Neural progenitor cell (in vitro differentiated cells): ENCODE measurements at regions not wholly inside any gene's neighbourhood (a gene's known extent, or its start where the extent isn't known, plus 50 kb on each side); places are given as distances from the start of the nearest gene placed in this dataset.

ENCODE experiments used
- DNase-seq: peaks from one replicate; pipeline ENCODE4 v3.0.0-alpha.2; 2016; ENCODE audit warnings: low spot score
- H2AFZ ChIP-seq: fragments of 200-600 bp; sonication (generic); replicated peaks from 2 replicates; pipeline ENCODE4 v1.6.1; 2016; ENCODE audit warnings: antibody characterized with exemption
- H3F3A ChIP-seq: fragments of 200-600 bp; sonication (generic); 2 replicates; pipeline ENCODE4 v1.6.1; 2016; ENCODE audit warnings: antibody characterized with exemption, low read depth
- H3K27ac ChIP-seq: fragments of 200-600 bp; sonication (generic); 2 replicates; pipeline ENCODE4 v1.5.1; 2016; ENCODE audit warnings: mild to moderate bottlenecking
- H3K27me3 ChIP-seq: fragments of 200-600 bp; sonication (generic); 2 replicates; pipeline ENCODE4 v1.6.1; 2016; ENCODE audit warnings: mild to moderate bottlenecking, moderate library complexity
- H3K36me3 ChIP-seq: fragments of 200-600 bp; sonication (generic); 2 replicates; pipeline ENCODE4 v1.5.1; 2016
- H3K4me1 ChIP-seq: fragments of 200-600 bp; sonication (generic); 2 replicates; pipeline ENCODE4 v1.6.1; 2016; ENCODE audit warnings: mixed run types
- H3K4me2 ChIP-seq: fragments of 200-600 bp; sonication (generic); 2 replicates; pipeline ENCODE4 v1.6.1; 2016
- H3K4me3 ChIP-seq: fragments of 200-600 bp; sonication (generic); 2 replicates; pipeline ENCODE4 v1.5.1; 2016
- H3K79me2 ChIP-seq: fragments of 200-600 bp; sonication (generic); 2 replicates; pipeline ENCODE4 v1.6.1; 2016; ENCODE audit warnings: low read depth
- H3K9ac ChIP-seq: fragments of 200-600 bp; sonication (generic); 2 replicates; pipeline ENCODE4 v1.6.1; 2016
- H3K9me3 ChIP-seq: fragments of 200-600 bp; sonication (generic); 2 replicates; pipeline ENCODE4 v1.5.1; 2016; ENCODE audit warnings: low read depth
- H4K20me1 ChIP-seq: fragments of 200-600 bp; sonication (generic); 2 replicates; pipeline ENCODE4 v1.6.1; 2016; ENCODE audit warnings: low read depth
- H3K27ac Mint-ChIP-seq: 3 replicates; pipeline ENCODE4 v1.8.0; 2021; ENCODE audit warnings: mixed read lengths
- H3K27me3 Mint-ChIP-seq: 2 replicates; pipeline ENCODE4 v1.8.0; 2022; ENCODE audit warnings: low read depth, mild to moderate bottlenecking, inconsistent platforms, moderate library complexity, mixed read lengths; ENCODE audit not compliant: insufficient read depth
- H3K36me3 Mint-ChIP-seq: 3 replicates; pipeline ENCODE4 v1.8.0; 2021; ENCODE audit warnings: mixed read lengths
- H3K4me1 Mint-ChIP-seq: 3 replicates; pipeline ENCODE4 v1.8.0; 2021; ENCODE audit warnings: mixed read lengths
- H3K4me3 Mint-ChIP-seq: 3 replicates; pipeline ENCODE4 v1.8.0; 2021; ENCODE audit warnings: mild to moderate bottlenecking, moderate library complexity, mixed read lengths
- H3K9me3 Mint-ChIP-seq: 3 replicates; pipeline ENCODE4 v1.8.0; 2020; ENCODE audit warnings: mixed read lengths
- CTCF ChIP-seq: fragments of 200-600 bp; sonication (generic); IDR thresholded peaks from 2 replicates; pipeline ENCODE4 v1.5.1; 2017; ENCODE audit warnings: antibody characterized with exemption, mild to moderate bottlenecking
- EZH2 ChIP-seq: fragments of 200-600 bp; sonication (generic); IDR thresholded peaks from 2 replicates; pipeline ENCODE4 v1.6.1; 2017; ENCODE audit warnings: antibody characterized with exemption, mild to moderate bottlenecking, moderate library complexity
- EZH2phosphoT487 ChIP-seq: fragments of 200-600 bp; sonication (generic); IDR thresholded peaks from 2 replicates; pipeline ENCODE4 v1.6.1; 2017; ENCODE audit warnings: antibody characterized with exemption

DNA sequence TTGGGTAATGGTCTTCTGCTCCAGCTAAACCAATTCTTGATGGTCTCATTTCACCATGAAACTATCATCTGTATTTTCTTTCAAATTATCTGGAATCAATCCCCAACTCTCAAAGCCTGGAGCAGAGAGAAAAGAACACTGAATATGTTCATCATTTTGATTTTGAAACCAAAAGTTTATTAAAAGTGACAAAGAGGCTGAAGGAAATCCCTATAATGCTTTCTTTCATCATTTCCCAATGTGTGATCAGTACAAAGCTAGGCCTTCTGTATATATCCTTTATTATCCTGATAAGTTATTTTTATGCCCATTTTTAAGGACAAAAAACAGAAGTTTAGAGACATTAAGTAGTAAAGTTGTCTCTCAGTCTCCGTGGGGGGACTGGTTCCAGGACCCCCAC lies 50.1 kb upstream of the MBNL1 start:
- H3K4me1 Mint-ChIP-seq = no peaks in the 10 kb centered on the region
- Histone ChIP-seq H3K4me3 (no peak overlapping the region), H3K9me3 (no peaks in the 10 kb centered on the region), H3K9ac (no peak overlapping the region), H3K36me3 (no peaks in the 10 kb centered on the region), H3K4me1 (no peaks in the 10 kb centered on the region), H3K27ac (no peak overlapping the region), H3F3A (no peaks in the 10 kb centered on the region), H4K20me1 (no peaks in the 10 kb centered on the region), H3K4me2 (no peak overlapping the region), H3K27me3 (no peaks in the 10 kb centered on the region), H2AFZ (no peak overlapping the region), H3K79me2 (no peaks in the 10 kb centered on the region)
- no peak overlapping the region for H3K27ac Mint-ChIP-seq
- no peaks in the 10 kb centered on the region for H3K9me3 Mint-ChIP-seq
- H3K27me3 Mint-ChIP-seq = no peaks in the 10 kb centered on the region
- no peaks in the 10 kb centered on the region for H3K36me3 Mint-ChIP-seq
- DNase-seq = no peak
- TF ChIP-seq CTCF = no peak
- TF ChIP-seq EZH2phosphoT487 = no peak
- TF ChIP-seq EZH2 = no peak
- no peak overlapping the region for H3K4me3 Mint-ChIP-seq
